Kidney (tissue), 13 donors: ENCODE measurements at regions not wholly inside any gene's neighbourhood (a gene's known extent, or its start where the extent isn't known, plus 50 kb on each side); places are given as distances from the start of the nearest gene placed in this dataset.

Source experiments
- DNase-seq, 5 donors: peaks; one replicate each; pipeline ENCODE4 v3.0.0-alpha.2; 2013 to 2020
- FAIRE-seq: peaks from 2 replicates; lab custom pipeline; 2012; peaks lifted over from hg19 to GRCh38; lab: Jason Lieb, UNC
- H3K27ac ChIP-seq, 2 donors: one replicate each; pipeline ENCODE4 v1.7.0; 2013; ENCODE audit warnings: low read depth in 2 of 2, low read length in 2 of 2, inconsistent platforms in 1 of 2
- H3K27me3 ChIP-seq: one replicate; pipeline ENCODE4 v1.7.1; 2013; ENCODE audit warnings: low read length, inconsistent platforms; ENCODE audit not compliant: control insufficient read depth, insufficient read depth
- H3K36me3 ChIP-seq, 3 donors: one replicate each; pipeline versions ENCODE4 v1.7.0 to v1.7.1; 2013; ENCODE audit warnings: low read length in 3 of 3, control low read depth in 1 of 3, inconsistent platforms in 1 of 3; ENCODE audit not compliant: insufficient read depth in 3 of 3, control insufficient read depth in 2 of 3
- H3K4me1 ChIP-seq, 3 donors: one replicate each; pipeline versions ENCODE4 v1.7.0 to v1.7.1; 2013; ENCODE audit warnings: low read length in 3 of 3, inconsistent platforms in 1 of 3, low read depth in 1 of 3; ENCODE audit not compliant: control insufficient read depth in 2 of 3, insufficient read depth in 2 of 3
- H3K4me3 ChIP-seq, 3 donors: one replicate each; pipeline versions ENCODE4 v1.7.0 to v1.8.1; 2013; ENCODE audit warnings: low read length in 3 of 3, control low read depth in 1 of 3, inconsistent platforms in 1 of 3
- H3K9ac ChIP-seq, 3 donors: one replicate each; pipeline versions ENCODE4 v1.7.0 to v1.7.1; 2013; ENCODE audit warnings: low read length in 3 of 3, control low read depth in 1 of 3, inconsistent platforms in 1 of 3
- H3K9me3 ChIP-seq, 3 donors: one replicate each; pipeline versions ENCODE4 v1.7.0 to v1.7.1; 2013; ENCODE audit warnings: low read length in 3 of 3, control low read depth in 1 of 3, inconsistent platforms in 1 of 3; ENCODE audit not compliant: control insufficient read depth in 2 of 3, insufficient read depth in 1 of 3
- intact Hi-C: fragments of 100-400 bp; cut with DNase I; formaldehyde crosslinking; loops from one replicate; pipeline ENCODE4 v1.11.1; 2022
- TF ChIP-seq, protein P1 (sequence below): IDR thresholded peaks from 3 replicates; pipeline ENCODE4 v1.5.1; 2012; ENCODE audit warnings: mild to moderate bottlenecking, moderate library complexity, borderline replicate concordance; ENCODE audit not compliant: insufficient read depth; ENCODE audit errors: extremely low read depth
- donor health status: control.
- donor health status: control.
- donor health status: control.
- donor health status: control.
- donor health status: control.
- donor health status: DM: yes; HTN: yes; CAD: no.
- donor health status: Normal renal cell carcinoma (clear cell type).

- TF ChIP-seq, protein P1, sequence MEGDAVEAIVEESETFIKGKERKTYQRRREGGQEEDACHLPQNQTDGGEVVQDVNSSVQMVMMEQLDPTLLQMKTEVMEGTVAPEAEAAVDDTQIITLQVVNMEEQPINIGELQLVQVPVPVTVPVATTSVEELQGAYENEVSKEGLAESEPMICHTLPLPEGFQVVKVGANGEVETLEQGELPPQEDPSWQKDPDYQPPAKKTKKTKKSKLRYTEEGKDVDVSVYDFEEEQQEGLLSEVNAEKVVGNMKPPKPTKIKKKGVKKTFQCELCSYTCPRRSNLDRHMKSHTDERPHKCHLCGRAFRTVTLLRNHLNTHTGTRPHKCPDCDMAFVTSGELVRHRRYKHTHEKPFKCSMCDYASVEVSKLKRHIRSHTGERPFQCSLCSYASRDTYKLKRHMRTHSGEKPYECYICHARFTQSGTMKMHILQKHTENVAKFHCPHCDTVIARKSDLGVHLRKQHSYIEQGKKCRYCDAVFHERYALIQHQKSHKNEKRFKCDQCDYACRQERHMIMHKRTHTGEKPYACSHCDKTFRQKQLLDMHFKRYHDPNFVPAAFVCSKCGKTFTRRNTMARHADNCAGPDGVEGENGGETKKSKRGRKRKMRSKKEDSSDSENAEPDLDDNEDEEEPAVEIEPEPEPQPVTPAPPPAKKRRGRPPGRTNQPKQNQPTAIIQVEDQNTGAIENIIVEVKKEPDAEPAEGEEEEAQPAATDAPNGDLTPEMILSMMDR, result no peak
- intact Hi-C loops, result no loop called here
- Histone ChIP-seq H3K27ac (peak overlapping the region; percentile 41 to 44), H3K4me3 (no peak overlapping the region), H3K9ac (no peak overlapping the region), H3K36me3 (no peaks in the 10 kb centered on the region), H3K9me3 (no peaks in the 10 kb centered on the region), H3K27me3 (no peaks in the 10 kb centered on the region), H3K4me1 (no peaks in the 10 kb centered on the region)
- no peak for FAIRE-seq
- DNase-seq, result peak in 1 of 5 donors; percentile 80
Observed at GRCh38 chr17:72445055-72445991, 324.5 kb downstream of the SOX9 start.

DNA sequence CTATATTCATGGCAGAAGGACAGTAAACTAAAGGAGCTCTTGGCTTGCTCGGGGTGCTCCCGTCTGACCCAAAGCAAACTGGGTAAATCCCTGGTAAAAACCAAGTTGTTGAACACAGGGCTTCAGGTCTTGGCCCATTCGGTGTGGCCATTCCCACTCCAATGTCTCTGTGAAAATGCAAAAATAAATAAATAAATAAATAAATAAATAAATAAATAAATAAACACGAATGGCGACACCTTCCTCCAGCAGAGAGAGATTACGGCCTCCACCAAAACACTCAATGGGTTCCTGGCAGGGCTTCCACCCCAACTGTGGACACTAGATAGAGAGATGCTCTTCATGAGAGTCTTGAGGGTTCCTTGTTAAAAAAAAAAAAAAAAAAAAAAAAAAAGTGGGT, 325.3 kb downstream of the SOX9 start:
- FAIRE-seq (no peak), DNase-seq (no peak)
- Histone ChIP-seq H3K9ac (no peak overlapping the region), H3K9me3 (no peaks in the 10 kb centered on the region), H3K27me3 (no peaks in the 10 kb centered on the region), H3K27ac (peak overlapping the region in 1 of 2 donors; percentile 41), H3K36me3 (no peaks in the 10 kb centered on the region), H3K4me3 (no peak overlapping the region), H3K4me1 (no peaks in the 10 kb centered on the region)
- TF ChIP-seq, protein P1, result no peak
- intact Hi-C loops, result no loop called here

DNA sequence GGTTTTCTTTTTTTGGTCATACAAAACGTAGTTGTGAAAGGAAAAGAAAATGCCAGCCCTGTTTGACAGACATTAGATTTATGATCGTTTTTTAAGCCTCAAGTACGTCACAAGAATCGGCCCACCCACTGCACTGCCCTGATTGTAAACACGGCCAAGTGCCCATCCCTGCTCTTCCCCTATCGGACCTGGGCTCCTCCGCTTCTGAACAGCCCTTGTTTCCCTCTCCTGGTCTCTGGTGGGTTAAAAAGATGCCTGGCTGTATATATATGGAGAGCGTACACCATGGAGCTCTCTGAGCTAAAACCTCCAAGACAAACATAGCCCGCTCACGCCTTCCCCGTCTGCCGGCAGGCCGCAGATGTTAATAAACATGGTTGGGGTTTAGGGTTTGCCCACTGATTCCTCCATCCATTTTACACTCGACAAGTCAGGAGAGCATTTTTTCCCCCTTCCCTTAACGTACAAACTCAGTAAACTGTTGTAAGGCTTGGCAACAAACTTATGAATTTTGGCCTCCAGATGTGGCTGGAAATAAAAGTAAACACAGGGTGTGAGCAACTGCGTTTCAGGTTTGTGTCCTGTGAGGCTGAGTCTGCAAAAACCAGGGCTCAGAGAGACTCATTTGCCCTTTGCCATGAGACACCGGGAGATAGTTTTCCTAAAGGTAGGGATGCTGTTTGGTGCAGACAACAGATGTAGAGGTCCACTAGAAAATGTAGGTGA, 325.9 kb downstream of the SOX9 start:
- H3K9me3 ChIP-seq, result no peaks in the 10 kb centered on the region
- no peaks in the 10 kb centered on the region for H3K36me3 ChIP-seq
- TF ChIP-seq, protein P1, result no peak
- no peak overlapping the region for H3K9ac ChIP-seq
- no peak overlapping the region for H3K4me3 ChIP-seq
- H3K27me3 ChIP-seq, result no peaks in the 10 kb centered on the region
- H3K27ac ChIP-seq, result no peak overlapping the region
- intact Hi-C loops, result no loop called here
- FAIRE-seq, result no peak
- no peaks in the 10 kb centered on the region for H3K4me1 ChIP-seq
- DNase-seq, result no peak
